Activated B cell treated with CpG ODN at 0.5 μM for 24 hours (primary cell): ENCODE measurements at regions not wholly inside any gene's neighbourhood (a gene's known extent, or its start where the extent isn't known, plus 50 kb on each side); places are given as distances from the start of the nearest gene placed in this dataset.

Experiments
- ATAC-seq: fragments of 200-7000 bp; cut with Tn5 transposase; one replicate; pipeline ENCODE4 v1.10.0; 2021; ENCODE audit warnings: low read depth, mild to moderate bottlenecking, moderate library complexity
- CTCF ChIA-PET: fragments of 350-600 bp; sonication (Branson Sonifier 250); formaldehyde crosslinking; loops from one replicate; lab custom pipeline; 2021; ENCODE audit warnings: antibody characterized with exemption; lab: Charles Lee
- POLR2A ChIA-PET: fragments of 350-600 bp; sonication (Branson Sonifier 250); formaldehyde crosslinking; loops from one replicate; lab custom pipeline; 2021; ENCODE audit warnings: antibody characterized with exemption; lab: Charles Lee
- DNase-seq: peaks from one replicate; pipeline ENCODE4 v3.0.0; 2022
- H3K27ac Mint-ChIP-seq: one replicate; pipeline ENCODE4 v1.8.0; 2020; ENCODE audit warnings: mixed read lengths
- H3K27me3 Mint-ChIP-seq: one replicate; pipeline ENCODE4 v1.8.0; 2021; ENCODE audit warnings: mixed read lengths
- H3K36me3 Mint-ChIP-seq: one replicate; pipeline ENCODE4 v1.8.0; 2021; ENCODE audit warnings: low read depth, mixed read lengths
- H3K4me1 Mint-ChIP-seq: one replicate; pipeline ENCODE4 v1.8.0; 2021; ENCODE audit warnings: mixed read lengths
- H3K4me3 Mint-ChIP-seq: one replicate; pipeline ENCODE4 v1.8.0; 2020; ENCODE audit warnings: mild to moderate bottlenecking, mixed read lengths
- H3K9me3 Mint-ChIP-seq: one replicate; pipeline ENCODE4 v1.8.0; 2020; ENCODE audit warnings: mixed read lengths
- intact Hi-C: fragments of 100-400 bp; cut with micrococcal nuclease; formaldehyde crosslinking; loops from one replicate; pipeline ENCODE4 v1.15.1; 2024
- TF ChIP-seq, protein P1 (sequence below): fragments of 200-600 bp; IDR thresholded peaks from one replicate; pipeline ENCODE4 v1.8.0; 2022; ENCODE audit warnings: antibody characterized with exemption, mild to moderate bottlenecking

DNA sequence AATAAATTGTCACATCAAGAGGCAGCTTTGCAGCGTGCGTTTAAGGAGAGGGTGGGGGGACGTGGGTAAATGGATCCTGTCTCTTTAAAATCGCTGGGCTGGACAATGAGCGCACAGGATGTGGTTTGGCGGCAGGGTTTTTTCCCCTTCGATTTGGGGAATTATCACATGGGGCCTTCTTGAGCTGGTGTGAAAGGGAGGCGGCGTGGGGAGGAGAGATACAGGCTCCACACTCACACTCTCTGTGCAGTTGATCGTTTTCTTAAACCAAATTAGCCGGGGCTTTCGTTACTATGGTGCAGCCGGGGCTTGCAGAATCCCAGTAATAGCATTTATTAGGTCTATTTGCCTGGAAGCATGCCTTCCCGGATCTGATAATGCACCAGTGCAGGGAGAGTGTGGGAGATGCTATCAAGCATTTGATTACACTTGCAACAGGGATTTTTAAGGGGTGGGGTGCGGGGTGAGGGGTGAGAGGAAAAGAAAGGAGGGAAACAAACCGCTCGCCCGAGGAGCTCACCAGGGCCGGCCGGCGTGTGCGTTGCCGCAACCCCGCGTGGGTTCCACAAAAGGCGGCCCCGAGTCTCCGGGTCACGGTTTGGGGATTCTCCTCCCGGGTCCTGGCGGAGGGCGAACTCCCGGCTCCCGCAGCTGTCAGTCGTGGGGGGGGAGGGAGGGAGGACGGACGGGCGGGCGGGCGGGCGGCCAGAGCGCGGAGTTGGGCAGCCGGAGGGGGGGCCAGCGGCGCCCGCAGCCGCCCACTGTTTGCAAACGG lies 58.8 kb upstream of the GSE1 start:
- peaks cover 16% of the 10 kb centered on the region for H3K36me3 Mint-ChIP-seq
- H3K27ac Mint-ChIP-seq, result peak overlapping the region; percentile 97
- TF ChIP-seq, protein P1, sequence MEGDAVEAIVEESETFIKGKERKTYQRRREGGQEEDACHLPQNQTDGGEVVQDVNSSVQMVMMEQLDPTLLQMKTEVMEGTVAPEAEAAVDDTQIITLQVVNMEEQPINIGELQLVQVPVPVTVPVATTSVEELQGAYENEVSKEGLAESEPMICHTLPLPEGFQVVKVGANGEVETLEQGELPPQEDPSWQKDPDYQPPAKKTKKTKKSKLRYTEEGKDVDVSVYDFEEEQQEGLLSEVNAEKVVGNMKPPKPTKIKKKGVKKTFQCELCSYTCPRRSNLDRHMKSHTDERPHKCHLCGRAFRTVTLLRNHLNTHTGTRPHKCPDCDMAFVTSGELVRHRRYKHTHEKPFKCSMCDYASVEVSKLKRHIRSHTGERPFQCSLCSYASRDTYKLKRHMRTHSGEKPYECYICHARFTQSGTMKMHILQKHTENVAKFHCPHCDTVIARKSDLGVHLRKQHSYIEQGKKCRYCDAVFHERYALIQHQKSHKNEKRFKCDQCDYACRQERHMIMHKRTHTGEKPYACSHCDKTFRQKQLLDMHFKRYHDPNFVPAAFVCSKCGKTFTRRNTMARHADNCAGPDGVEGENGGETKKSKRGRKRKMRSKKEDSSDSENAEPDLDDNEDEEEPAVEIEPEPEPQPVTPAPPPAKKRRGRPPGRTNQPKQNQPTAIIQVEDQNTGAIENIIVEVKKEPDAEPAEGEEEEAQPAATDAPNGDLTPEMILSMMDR, result no peak
- H3K27me3 Mint-ChIP-seq, result no peaks in the 10 kb centered on the region
- H3K9me3 Mint-ChIP-seq, result no peaks in the 10 kb centered on the region
- ChIA-PET CTCF (interaction anchor here (0.9 to 3.0 kb wide), 10 partner anchors 10 to 75 kb away, joined by 3 to 22 read pairs (median 4); no protein-coding TSS in a partner anchor), POLR2A (interaction anchor here (0.6 to 5.0 kb wide), 20 partner anchors 13 to 330 kb away, joined by 3 to 88 read pairs (median 5); partner anchors contain the start of gene GSE1)
- DNase-seq, result peak; percentile 45
- H3K4me1 Mint-ChIP-seq, result peaks cover 39% of the 10 kb centered on the region
- peak overlapping the region; percentile 96 for H3K4me3 Mint-ChIP-seq
- peak; percentile 62 for ATAC-seq
- intact Hi-C loops, result loop anchor here (1.0 to 10.0 kb wide), 12 partner anchors 56 to 1940 kb away; partner anchors contain the start of genes FBXO31, HSBP1 and ZCCHC14

DNA sequence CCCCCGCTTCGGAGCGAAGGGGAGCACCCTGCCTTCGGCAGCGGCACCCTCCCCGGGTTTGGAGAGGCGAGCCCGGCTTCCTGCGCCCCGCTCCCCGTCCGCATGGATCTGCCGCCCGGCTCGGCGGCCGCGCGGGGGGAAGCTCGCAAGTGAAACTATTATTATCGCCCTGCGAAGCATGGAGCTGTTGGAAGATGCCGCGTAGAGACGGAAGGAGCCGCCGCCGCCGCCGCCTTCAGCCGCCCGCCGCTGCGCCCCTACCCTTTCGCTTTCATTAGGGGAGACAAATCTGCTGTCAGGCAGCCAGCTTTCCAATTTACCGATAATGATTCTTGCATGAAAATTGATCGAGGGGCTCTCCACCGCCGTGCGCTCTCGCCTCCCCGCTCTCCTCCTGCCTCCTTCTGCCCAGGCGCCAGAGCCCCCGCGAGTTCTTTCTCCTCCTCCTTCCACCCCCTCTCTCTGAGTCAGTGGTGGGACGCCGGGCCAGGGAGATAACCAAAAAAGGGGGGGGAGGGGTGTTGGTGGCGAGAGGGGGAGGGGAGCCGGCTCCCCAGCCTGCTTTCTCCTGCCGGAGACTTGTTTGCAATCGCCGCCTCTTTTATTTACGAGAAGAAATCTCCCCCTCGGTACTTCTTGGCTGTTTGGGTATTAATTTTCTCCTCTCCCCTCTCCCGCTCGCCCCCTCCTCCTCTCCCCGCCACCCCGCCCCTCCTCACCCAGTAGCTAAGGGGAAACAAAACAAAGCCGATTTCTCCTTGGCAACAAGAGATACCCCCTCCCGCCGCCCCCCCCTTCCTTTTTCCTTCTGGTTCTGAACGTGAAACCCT lies 58.0 kb upstream of the GSE1 start:
- CTCF ChIA-PET, result interaction anchor here (0.9 to 3.0 kb wide), 4 partner anchors 13 to 75 kb away, joined by 3 to 22 read pairs (median 4); no protein-coding TSS in a partner anchor
- intact Hi-C loops, result loop anchor here (1.0 to 10.0 kb wide), 14 partner anchors 16 to 1940 kb away; partner anchors contain the start of genes FBXO31, HSBP1, KIAA0513 and ZCCHC14
- peaks cover 43% of the 10 kb centered on the region for H3K4me1 Mint-ChIP-seq
- H3K36me3 Mint-ChIP-seq, result peaks cover 16% of the 10 kb centered on the region
- POLR2A ChIA-PET, result interaction anchor here (0.6 to 5.0 kb wide), 15 partner anchors 12 to 247 kb away, joined by 3 to 88 read pairs (median 5); partner anchors contain the start of gene GSE1
- H3K9me3 Mint-ChIP-seq, result no peaks in the 10 kb centered on the region
- H3K27ac Mint-ChIP-seq, result peak overlapping the region; percentile 93
- DNase-seq (peak; percentile 55), ATAC-seq (peak; percentile 9)
- H3K4me3 Mint-ChIP-seq, result peak overlapping the region; percentile 97
- TF ChIP-seq, protein P1, result no peak
- no peaks in the 10 kb centered on the region for H3K27me3 Mint-ChIP-seq

DNA sequence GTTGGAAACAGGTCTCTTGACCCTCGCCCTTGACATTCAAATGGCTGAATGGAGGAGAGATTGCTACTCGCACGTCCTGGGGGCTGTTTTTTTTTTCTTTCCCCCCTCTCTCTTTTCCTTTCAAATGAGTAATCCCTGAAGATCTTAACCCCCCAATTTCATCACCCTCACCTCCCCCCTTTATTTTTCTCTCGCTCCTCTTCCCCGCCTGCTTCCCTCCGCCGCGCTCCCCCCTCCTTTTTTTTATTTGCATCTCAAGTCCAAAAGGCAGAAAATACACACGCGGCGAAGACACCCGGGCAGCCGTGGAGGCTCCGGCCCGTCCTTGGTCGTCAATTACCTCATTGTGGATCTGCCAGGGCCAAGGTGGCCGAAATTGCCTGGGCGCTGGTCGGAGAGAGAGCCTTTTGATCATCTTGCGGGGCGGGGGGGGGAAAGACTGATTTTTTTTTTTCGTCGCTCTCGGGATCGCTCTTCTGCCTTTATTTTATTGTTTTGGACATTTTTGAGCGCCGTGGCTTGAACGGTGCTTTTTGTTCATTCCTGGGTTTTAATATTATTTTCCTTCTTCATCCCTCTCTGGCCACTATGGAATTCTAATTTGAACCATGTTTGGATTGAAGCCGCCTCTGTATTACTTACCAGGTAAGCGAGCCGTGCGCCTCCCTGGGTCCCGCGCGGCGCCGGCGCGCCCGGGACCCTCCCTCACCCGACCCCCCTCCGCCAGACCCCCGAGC lies 57.2 kb upstream of the GSE1 start:
- ChIA-PET CTCF (interaction anchor here (1.6 kb wide), 1 partner anchor 55 kb away, joined by 6 read pairs; no protein-coding TSS in a partner anchor), POLR2A (interaction anchor here (0.7 to 5.0 kb wide), 11 partner anchors 12 to 248 kb away, joined by 3 to 88 read pairs (median 8); partner anchors contain the start of gene GSE1)
- H3K27me3 Mint-ChIP-seq, result no peaks in the 10 kb centered on the region
- peaks cover 50% of the 10 kb centered on the region for H3K4me1 Mint-ChIP-seq
- peaks cover 16% of the 10 kb centered on the region for H3K36me3 Mint-ChIP-seq
- TF ChIP-seq, protein P1, result no peak
- DNase-seq (peak; percentile 30), ATAC-seq (no peak)
- peak overlapping the region; percentile 93 for H3K27ac Mint-ChIP-seq
- H3K4me3 Mint-ChIP-seq, result peak overlapping the region; percentile 97
- no peaks in the 10 kb centered on the region for H3K9me3 Mint-ChIP-seq
- intact Hi-C loops, result loop anchor here (1.0 to 10.0 kb wide), 12 partner anchors 15 to 1939 kb away; partner anchors contain the start of genes FBXO31, HSBP1, KIAA0513 and ZCCHC14

DNA sequence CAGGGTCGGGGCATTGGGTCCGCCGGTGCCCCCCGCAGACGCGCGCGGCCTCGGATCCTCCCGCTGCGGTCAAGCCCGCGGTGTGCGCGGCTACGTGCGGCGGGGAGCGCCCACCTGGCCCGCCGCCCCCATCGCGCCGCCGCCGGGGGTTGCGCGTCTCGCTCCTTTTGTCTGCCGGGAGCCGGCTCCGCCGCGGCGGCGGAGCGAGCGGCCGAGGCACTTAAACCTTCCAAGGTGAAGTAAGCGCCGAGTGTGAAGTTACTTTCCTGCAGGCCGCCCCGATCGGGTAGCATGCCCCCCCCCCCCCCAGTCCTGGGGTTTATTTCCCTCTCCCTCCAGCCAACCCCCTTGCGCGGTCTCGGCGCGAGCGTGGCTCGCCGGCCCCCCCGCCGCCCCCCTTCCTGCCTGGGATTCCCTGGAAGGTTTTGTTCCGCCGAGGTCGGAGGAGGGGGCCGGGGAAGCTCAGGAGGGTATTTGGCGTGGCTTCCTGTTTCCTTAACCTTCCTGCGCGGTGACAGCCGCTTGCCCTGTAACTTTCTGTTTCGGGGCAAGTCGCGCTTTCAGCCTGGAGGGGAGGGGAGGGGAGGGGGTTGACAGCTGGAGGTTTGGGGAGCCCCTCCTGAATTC lies 56.6 kb upstream of the GSE1 start:
- DNase-seq, result peak; percentile 52
- TF ChIP-seq, protein P1, result no peak
- no peaks in the 10 kb centered on the region for H3K27me3 Mint-ChIP-seq
- POLR2A ChIA-PET, result interaction anchor here (0.6 to 3.7 kb wide), 12 partner anchors 12 to 449 kb away, joined by 3 to 51 read pairs (median 6); partner anchors contain the start of gene GSE1
- ATAC-seq, result peak; percentile 35
- H3K27ac Mint-ChIP-seq, result peak overlapping the region; percentile 79
- intact Hi-C loops, result loop anchor here (5.0 to 10.0 kb wide), 7 partner anchors 348 to 1938 kb away; partner anchors contain the start of genes FBXO31, HSBP1, KIAA0513 and ZCCHC14
- H3K4me1 Mint-ChIP-seq, result peaks cover 56% of the 10 kb centered on the region
- H3K4me3 Mint-ChIP-seq, result peak overlapping the region; percentile 97
- no peaks in the 10 kb centered on the region for H3K9me3 Mint-ChIP-seq
- peaks cover 16% of the 10 kb centered on the region for H3K36me3 Mint-ChIP-seq
- CTCF ChIA-PET, result interaction anchor here (1.6 to 1.9 kb wide), 3 partner anchors 53 to 77 kb away, joined by 4 to 7 read pairs (median 6); no protein-coding TSS in a partner anchor
